Lower lobe of right lung (tissue), 2 donors: ENCODE measurements at regions not wholly inside any gene's neighbourhood (a gene's known extent, or its start where the extent isn't known, plus 50 kb on each side); places are given as distances from the start of the nearest gene placed in this dataset.

Experiments used
- ATAC-seq, 2 donors: fragments of 200-7000 bp; cut with Tn5 transposase; one replicate each; pipeline ENCODE4 v1.9.1; 2020 to 2022; ENCODE audit warnings: mild to moderate bottlenecking in 2 of 2, moderate library complexity in 2 of 2
- DNase-seq: peaks from one replicate; pipeline ENCODE4 v3.0.0-alpha.2; 2020
- H3K27ac ChIP-seq: fragments of 200-600 bp; one replicate; pipeline ENCODE4 v1.8.0; 2022
- H3K27me3 ChIP-seq: fragments of 200-600 bp; one replicate; pipeline ENCODE4 v1.8.0; 2022; ENCODE audit warnings: low read depth
- H3K36me3 ChIP-seq: fragments of 200-600 bp; one replicate; pipeline ENCODE4 v1.8.0; 2022; ENCODE audit warnings: mild to moderate bottlenecking
- H3K4me1 ChIP-seq: fragments of 200-600 bp; one replicate; pipeline ENCODE4 v1.8.0; 2022
- H3K4me3 ChIP-seq: fragments of 200-600 bp; one replicate; pipeline ENCODE4 v1.8.0; 2022; ENCODE audit warnings: mild to moderate bottlenecking
- H3K9me3 ChIP-seq: fragments of 200-600 bp; one replicate; pipeline ENCODE4 v1.8.0; 2022
- intact Hi-C: fragments of 100-400 bp; cut with DNase I; formaldehyde crosslinking; loops from one replicate; pipeline ENCODE4 v1.11.0; 2022
- TF ChIP-seq, protein P1 (sequence below): fragments of 200-600 bp; IDR thresholded peaks from one replicate; pipeline ENCODE4 v1.8.0; 2022; ENCODE audit warnings: antibody characterized with exemption, mild to moderate bottlenecking
- donor health status: DM: no; HTN: yes; CAD: no; lungs with severe emphysema.

DNA sequence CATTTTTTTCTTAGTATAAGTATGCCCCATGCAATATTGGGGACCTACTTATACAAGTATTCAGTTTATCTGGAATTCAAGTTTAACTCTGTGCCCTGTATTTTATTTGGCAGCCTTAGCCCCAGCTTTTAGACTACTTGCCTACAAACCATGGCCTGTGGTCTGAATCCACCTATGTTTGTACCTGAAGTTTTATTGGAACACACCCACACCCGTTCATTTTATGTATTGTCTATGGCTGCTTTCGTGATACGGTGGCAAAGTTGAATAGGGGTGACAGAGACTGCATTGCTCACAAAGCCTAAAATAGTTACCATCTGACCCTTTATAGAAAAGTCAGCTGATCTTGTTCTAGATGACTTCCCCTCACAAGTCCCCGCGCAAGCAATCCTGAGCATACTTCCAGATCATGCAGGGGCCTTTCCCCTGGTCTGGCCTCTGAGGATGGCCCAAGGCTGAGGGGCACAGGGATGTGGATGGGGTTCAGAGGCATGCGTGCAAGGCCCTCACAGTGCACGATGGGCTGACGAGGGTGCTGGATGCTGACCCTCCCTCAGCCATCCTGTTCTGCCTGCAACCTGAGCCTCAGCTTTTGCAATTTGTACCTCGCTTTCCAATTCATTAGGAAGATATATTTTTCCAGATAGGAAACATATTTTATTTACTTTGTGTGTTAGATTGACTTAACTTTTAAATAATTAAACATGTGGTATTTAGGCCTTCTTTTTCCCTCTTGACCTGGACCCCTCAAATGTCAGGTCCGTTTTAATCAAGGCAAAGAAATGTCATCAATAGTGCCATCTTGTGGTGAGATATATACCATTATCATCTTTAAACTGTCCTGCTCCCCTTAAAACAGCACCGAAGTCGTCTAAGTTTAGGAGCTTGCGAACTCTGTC, 527.3 kb upstream of the CCDC196 start:
- Histone ChIP-seq H3K36me3 (no peaks in the 10 kb centered on the region), H3K27ac (no peak overlapping the region), H3K27me3 (no peaks in the 10 kb centered on the region), H3K9me3 (no peaks in the 10 kb centered on the region), H3K4me1 (no peaks in the 10 kb centered on the region), H3K4me3 (no peak overlapping the region)
- intact Hi-C loops = no loop called here
- peak in 1 of 2 donors; percentile 67 for ATAC-seq
- TF ChIP-seq, protein P1, sequence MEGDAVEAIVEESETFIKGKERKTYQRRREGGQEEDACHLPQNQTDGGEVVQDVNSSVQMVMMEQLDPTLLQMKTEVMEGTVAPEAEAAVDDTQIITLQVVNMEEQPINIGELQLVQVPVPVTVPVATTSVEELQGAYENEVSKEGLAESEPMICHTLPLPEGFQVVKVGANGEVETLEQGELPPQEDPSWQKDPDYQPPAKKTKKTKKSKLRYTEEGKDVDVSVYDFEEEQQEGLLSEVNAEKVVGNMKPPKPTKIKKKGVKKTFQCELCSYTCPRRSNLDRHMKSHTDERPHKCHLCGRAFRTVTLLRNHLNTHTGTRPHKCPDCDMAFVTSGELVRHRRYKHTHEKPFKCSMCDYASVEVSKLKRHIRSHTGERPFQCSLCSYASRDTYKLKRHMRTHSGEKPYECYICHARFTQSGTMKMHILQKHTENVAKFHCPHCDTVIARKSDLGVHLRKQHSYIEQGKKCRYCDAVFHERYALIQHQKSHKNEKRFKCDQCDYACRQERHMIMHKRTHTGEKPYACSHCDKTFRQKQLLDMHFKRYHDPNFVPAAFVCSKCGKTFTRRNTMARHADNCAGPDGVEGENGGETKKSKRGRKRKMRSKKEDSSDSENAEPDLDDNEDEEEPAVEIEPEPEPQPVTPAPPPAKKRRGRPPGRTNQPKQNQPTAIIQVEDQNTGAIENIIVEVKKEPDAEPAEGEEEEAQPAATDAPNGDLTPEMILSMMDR = peak; percentile 40
- DNase-seq = no peak

GRCh38 chr14:65959563-65960024, 526.6 kb upstream of the CCDC196 start:
- no peak for DNase-seq
- no peak overlapping the region for H3K4me3 ChIP-seq
- intact Hi-C loops = no loop called here
- no peaks in the 10 kb centered on the region for H3K4me1 ChIP-seq
- ATAC-seq = no peak
- H3K27me3 ChIP-seq = no peaks in the 10 kb centered on the region
- TF ChIP-seq, protein P1 = peak; percentile 6
- no peaks in the 10 kb centered on the region for H3K9me3 ChIP-seq
- no peak overlapping the region for H3K27ac ChIP-seq
- H3K36me3 ChIP-seq = no peaks in the 10 kb centered on the region

GRCh38 chr14:65961004-65961403, 525.2 kb upstream of the CCDC196 start:
- no peaks in the 10 kb centered on the region for H3K27me3 ChIP-seq
- DNase-seq = peak; percentile 60
- H3K27ac ChIP-seq = no peak overlapping the region
- peak; percentile 65 to 78 for ATAC-seq
- intact Hi-C loops = no loop called here
- no peaks in the 10 kb centered on the region for H3K4me1 ChIP-seq
- H3K9me3 ChIP-seq = no peaks in the 10 kb centered on the region
- H3K4me3 ChIP-seq = no peak overlapping the region
- TF ChIP-seq, protein P1 = peak; percentile 61
- H3K36me3 ChIP-seq = no peaks in the 10 kb centered on the region

DNA sequence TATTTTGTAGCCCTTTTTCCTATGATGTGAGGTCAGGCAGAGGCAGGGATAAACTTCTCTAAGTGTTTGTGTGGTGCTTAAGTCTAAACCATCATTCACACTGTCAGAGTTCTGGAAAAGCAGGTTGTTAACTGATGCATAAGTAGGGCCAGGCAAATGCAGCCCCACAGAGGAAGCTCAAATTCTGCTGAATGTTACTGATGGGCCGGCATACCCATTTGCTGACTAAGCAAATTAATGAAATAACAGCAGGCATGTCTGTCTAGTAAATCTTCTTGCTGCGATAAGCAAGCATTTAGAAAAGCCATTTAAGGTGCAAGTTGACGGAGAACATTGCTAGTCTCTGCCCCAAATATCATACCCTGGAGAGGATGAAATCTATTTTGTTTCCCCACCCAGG, 523.2 kb upstream of the CCDC196 start:
- intact Hi-C loops = no loop called here
- DNase-seq = no peak

GRCh38 chr14:65964366-65964765, 521.8 kb upstream of the CCDC196 start:
- Histone ChIP-seq H3K27ac (no peak overlapping the region), H3K4me1 (no peaks in the 10 kb centered on the region), H3K9me3 (no peaks in the 10 kb centered on the region), H3K36me3 (no peaks in the 10 kb centered on the region), H3K4me3 (no peak overlapping the region), H3K27me3 (no peaks in the 10 kb centered on the region)
- no peak for ATAC-seq
- intact Hi-C loops = no loop called here
- DNase-seq = no peak
- TF ChIP-seq, protein P1 = no peak

More for the DNA sequence above, 523.2 kb upstream of the CCDC196 start:
- H3K36me3 ChIP-seq = no peaks in the 10 kb centered on the region
- H3K4me1 ChIP-seq = no peaks in the 10 kb centered on the region
- TF ChIP-seq, protein P1 = no peak
- no peak overlapping the region for H3K4me3 ChIP-seq
- no peaks in the 10 kb centered on the region for H3K9me3 ChIP-seq
- H3K27me3 ChIP-seq = no peaks in the 10 kb centered on the region
- ATAC-seq = no peak
- H3K27ac ChIP-seq = no peak overlapping the region
